ENCODE measurements at regions not wholly inside any gene's neighbourhood (a gene's known extent, or its start where the extent isn't known, plus 50 kb on each side); places are given as distances from the start of the nearest gene placed in this dataset.
"Not testable (repeated sequence)": the region's sequence is repeated elsewhere in the genome, so short reads cannot be mapped to it uniquely, and the experiment has no call there.

- DNase-seq: no peak
These were observed 64.4 kb upstream of the MYO3A start for GRCh38 chr10:25869609-25870008.

- not testable (repeated sequence) for DNase-seq
These were observed 59.6 kb upstream of the MYO3A start for GRCh38 chr10:25874402-25874801.

- DNase-seq: peak; percentile 61
These were observed 58.4 kb upstream of the MYO3A start for GRCh38 chr10:25875556-25876165.

GRCh38 chr10:25877296-25877695 lies 56.7 kb upstream of the MYO3A start:
- no peak for DNase-seq
